GM20000 (cell line): ENCODE measurements at regions not wholly inside any gene's neighbourhood (a gene's known extent, or its start where the extent isn't known, plus 50 kb on each side); places are given as distances from the start of the nearest gene placed in this dataset.

Experiments
- DNase-seq: peaks from one replicate; pipeline ENCODE4 v3.0.0; 2012; ENCODE audit warnings: low spot score
- TF ChIP-seq, protein P1 (sequence below): IDR thresholded peaks from 2 replicates; pipeline ENCODE4 v1.5.1; 2012; ENCODE audit warnings: mild to moderate bottlenecking, control low read depth; ENCODE audit errors: extremely low read depth, missing control alignments

DNA sequence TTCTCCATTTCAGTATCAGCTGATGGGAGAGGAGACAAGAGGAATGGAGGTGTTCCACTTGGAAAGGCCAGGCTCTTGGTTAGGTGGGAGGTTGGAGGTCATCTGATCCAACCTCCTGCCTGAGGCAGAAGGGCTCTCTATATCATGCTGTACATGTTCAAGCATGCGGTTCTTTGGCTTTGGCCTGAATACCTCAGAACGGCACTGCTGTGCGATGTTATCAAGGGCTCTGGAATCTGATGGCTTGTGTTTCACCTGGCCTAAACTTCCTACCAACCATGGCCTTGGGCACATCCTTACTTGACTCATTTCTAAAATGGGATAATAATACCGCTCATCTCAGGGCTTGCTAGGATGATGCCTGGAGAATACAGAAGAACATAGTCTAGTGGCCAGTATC is 90.1 kb upstream of the FAM169A start:
- TF ChIP-seq, protein P1, sequence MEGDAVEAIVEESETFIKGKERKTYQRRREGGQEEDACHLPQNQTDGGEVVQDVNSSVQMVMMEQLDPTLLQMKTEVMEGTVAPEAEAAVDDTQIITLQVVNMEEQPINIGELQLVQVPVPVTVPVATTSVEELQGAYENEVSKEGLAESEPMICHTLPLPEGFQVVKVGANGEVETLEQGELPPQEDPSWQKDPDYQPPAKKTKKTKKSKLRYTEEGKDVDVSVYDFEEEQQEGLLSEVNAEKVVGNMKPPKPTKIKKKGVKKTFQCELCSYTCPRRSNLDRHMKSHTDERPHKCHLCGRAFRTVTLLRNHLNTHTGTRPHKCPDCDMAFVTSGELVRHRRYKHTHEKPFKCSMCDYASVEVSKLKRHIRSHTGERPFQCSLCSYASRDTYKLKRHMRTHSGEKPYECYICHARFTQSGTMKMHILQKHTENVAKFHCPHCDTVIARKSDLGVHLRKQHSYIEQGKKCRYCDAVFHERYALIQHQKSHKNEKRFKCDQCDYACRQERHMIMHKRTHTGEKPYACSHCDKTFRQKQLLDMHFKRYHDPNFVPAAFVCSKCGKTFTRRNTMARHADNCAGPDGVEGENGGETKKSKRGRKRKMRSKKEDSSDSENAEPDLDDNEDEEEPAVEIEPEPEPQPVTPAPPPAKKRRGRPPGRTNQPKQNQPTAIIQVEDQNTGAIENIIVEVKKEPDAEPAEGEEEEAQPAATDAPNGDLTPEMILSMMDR: no peak
- no peak for DNase-seq

DNA sequence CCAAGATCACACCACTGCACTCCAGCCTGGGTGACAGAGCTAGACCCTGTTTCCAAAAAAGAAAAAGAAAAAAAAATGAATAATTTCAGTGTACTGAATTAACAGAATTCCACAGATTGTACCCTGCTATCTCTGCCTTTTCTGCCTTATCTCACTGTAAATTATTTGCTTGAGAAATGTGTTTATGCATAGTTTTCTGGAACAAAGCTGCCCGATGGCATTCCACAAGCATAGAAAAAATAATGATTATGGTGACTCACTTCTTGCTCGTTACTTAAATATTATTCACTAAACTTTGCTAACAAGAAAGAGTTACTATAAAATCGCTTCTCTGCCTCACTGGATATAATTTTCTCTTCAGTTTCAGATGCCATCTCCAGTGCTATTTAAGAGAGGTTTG is 88.7 kb upstream of the FAM169A start:
- no peak for DNase-seq

DNA sequence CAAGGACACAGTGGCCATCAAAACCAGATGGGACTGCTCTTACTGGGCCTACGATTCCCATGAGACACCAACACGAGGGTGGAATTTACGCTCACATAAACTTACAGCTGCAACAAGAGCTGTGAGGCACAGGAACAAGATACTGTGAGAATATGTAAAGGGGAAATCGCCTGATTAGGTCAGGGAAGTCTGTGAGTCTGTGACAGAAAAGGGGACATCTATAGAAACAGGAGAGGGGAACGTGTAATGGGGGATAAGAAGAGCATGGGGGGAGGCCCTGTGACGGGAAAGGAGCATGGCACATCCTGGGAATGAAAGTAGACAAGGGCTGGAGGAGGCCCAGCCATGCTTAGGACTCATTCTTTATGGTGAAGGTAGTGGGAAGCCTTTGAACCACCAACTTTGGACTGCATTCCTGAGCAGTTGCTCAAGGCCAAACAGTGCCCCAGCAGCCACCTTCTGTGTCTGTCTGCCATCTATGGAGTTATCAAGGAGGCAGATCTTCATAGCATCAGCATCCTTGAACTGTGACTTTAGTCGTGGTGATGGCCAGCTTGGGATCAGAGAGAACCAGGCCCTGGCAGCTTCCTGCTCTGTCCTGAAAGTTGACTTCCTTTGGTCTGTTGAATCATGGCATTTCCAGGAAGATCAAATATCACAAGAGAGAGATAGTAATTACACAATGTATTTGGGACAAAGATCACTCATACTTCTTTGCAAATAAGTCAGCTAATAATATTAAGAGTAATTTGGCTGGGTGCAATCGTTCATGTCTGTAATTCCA is 87.9 kb upstream of the FAM169A start:
- TF ChIP-seq, protein P1: no peak
- DNase-seq: no peak

More for the DNA sequence above, 88.7 kb upstream of the FAM169A start:
- TF ChIP-seq, protein P1: no peak

DNA sequence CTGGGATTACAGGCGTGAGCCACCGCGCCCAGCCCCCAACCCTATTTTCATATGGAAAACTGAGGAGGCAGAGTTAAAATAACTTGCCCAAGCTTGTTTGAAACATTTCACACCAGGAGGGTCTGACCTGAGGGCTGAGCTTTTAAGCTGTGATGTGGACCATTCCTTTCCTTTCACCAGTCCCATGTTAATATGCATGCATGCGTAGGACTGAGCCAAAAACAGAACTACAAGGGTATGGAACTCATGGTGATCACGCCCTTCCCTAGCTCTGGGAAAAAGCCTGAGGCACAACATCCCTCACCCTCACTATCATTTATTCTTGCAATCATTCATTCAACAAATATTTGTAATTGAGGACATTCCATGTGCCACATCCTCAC is 87.4 kb upstream of the FAM169A start:
- no peak for DNase-seq
- TF ChIP-seq, protein P1: no peak

DNA sequence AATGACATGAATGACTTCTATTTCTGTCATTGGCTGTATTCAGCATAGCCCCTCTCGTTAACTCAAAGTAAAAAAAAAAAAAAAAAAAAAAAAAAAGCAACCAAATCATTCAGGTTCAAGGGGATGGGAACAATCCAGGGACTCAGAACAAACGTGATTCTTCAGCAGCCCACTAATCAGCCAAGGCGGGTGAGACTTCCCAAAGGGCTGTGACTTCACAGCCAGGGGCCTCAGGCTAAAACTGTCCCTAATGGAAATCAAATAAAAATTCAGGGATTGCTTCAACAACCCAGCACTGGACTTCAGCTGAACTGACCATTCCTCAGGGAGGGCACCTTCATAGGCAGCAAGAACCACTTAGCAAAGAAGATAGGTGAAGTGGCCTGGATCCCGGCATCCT is 86.2 kb upstream of the FAM169A start:
- TF ChIP-seq, protein P1: no peak
- no peak for DNase-seq

DNA sequence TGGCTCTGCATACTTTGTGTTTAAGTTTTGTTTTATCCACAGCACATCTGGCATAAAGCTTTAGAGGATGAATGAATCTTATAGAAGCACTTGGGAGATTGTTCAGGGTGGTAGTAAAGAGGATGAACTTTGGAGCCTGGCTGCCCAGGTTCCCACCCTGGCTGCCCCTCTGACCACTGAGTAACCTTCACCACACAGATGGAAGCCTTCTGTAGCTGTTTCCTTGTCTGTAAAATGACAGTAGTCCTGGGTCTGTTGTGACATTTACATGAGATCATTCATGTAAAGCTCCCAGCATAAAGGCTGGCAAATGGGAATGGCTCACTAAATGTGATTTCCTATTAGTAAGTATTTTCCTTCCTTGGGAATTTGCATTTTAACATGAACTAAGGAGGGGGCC is 85.7 kb upstream of the FAM169A start:
- TF ChIP-seq, protein P1: no peak
- DNase-seq: no peak

DNA sequence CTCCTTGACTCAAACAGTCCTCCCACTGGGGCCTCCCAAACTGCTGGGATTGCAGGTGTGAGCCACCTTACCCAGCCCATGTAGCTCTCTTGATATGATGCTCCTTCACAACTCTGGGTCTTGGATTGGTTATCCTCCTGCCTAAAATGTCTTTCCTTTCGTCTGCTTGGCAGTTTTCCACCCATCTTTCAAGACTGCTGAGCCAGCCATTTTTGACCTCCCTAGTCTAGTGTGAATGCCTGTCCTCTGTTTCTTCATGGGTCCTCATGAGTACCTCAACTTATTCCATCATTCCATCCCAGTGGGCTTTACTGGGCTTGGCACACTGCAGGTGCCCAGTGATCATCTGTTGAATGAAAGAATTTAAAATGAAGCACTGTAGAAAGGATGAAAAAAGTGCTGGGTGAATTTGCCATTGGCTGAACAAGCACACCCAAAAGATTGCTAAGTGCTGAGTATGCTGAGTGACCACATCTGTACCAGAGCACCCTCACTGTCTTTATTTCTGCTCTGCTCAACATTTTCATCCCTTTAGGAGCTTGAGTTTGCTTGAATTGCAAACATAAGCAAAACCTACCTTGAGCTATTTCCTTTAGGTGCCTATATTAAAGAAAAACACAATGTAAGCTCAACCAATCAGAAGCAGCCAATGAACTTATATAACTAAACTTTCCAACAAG is 84.8 kb upstream of the FAM169A start:
- DNase-seq: no peak
- TF ChIP-seq, protein P1: no peak
